Body of pancreas (tissue), 4 donors: ENCODE measurements at regions not wholly inside any gene's neighbourhood (a gene's known extent, or its start where the extent isn't known, plus 50 kb on each side); places are given as distances from the start of the nearest gene placed in this dataset.

Source experiments
- CTCF ChIP-seq, 7 experiments: fragments of 450-650 bp in 4 of 7; fragments of 200-600 bp in 3 of 7; sonication (generic) in 3 of 7; IDR thresholded peaks; one replicate each; pipeline ENCODE4 v1.5.1; 2016 to 2019; ENCODE audit warnings: antibody characterized with exemption in 7 of 7
- POLR2A ChIP-seq, 3 donors: fragments of 450-650 bp; IDR thresholded peaks; one replicate each; pipeline ENCODE4 v1.6.1; 2016; ENCODE audit warnings: antibody characterized with exemption in 3 of 3, mild to moderate bottlenecking in 2 of 3

GRCh38 chr5:107068782-107069181 is 602.0 kb downstream of the EFNA5 start:
- TF ChIP-seq CTCF (IDR thresholded peaks at IDR 0.05), result no peak
- TF ChIP-seq POLR2A (IDR thresholded peaks at IDR 0.05), result no peak
